Activated CD8-positive, alpha-beta T cell treated with anti-CD3 and anti-CD28 coated beads for 36 hours (primary cell): ENCODE measurements at regions not wholly inside any gene's neighbourhood (a gene's known extent, or its start where the extent isn't known, plus 50 kb on each side); places are given as distances from the start of the nearest gene placed in this dataset.

Experiments
- ATAC-seq: fragments of 200-7000 bp; cut with Tn5 transposase; one replicate; pipeline ENCODE4 v1.10.0; 2021; ENCODE audit warnings: mild to moderate bottlenecking, moderate library complexity
- CTCF ChIA-PET: fragments of 350-600 bp; sonication (Branson Sonifier 250); formaldehyde crosslinking; loops from one replicate; lab custom pipeline; 2021; ENCODE audit warnings: antibody characterized with exemption; lab: Charles Lee
- POLR2A ChIA-PET: fragments of 350-600 bp; sonication (Branson Sonifier 250); formaldehyde crosslinking; loops from one replicate; lab custom pipeline; 2021; ENCODE audit warnings: antibody characterized with exemption; lab: Charles Lee
- DNase-seq: peaks from one replicate; pipeline ENCODE4 v3.0.0-alpha.2; 2020
- H3K27ac Mint-ChIP-seq: one replicate; pipeline ENCODE4 v1.8.0; 2021; ENCODE audit warnings: mild to moderate bottlenecking, mixed read lengths
- H3K27me3 Mint-ChIP-seq: one replicate; pipeline ENCODE4 v1.8.0; 2021; ENCODE audit warnings: mixed read lengths
- H3K36me3 Mint-ChIP-seq: one replicate; pipeline ENCODE4 v1.8.0; 2021; ENCODE audit warnings: low read depth, mixed read lengths
- H3K4me1 Mint-ChIP-seq: one replicate; pipeline ENCODE4 v1.8.0; 2021; ENCODE audit warnings: low read depth, mixed read lengths
- H3K4me3 Mint-ChIP-seq: one replicate; pipeline ENCODE4 v1.8.0; 2021; ENCODE audit warnings: mild to moderate bottlenecking, moderate library complexity, mixed read lengths
- H3K9me3 Mint-ChIP-seq: one replicate; pipeline ENCODE4 v1.8.0; 2021; ENCODE audit warnings: mixed read lengths
- intact Hi-C: fragments of 100-400 bp; cut with micrococcal nuclease; formaldehyde crosslinking; loops from one replicate; pipeline ENCODE4 v1.10.0; 2022
- TF ChIP-seq, protein P1 (sequence below): fragments of 200-600 bp; IDR thresholded peaks from one replicate; pipeline ENCODE4 v1.8.0; 2022; ENCODE audit warnings: antibody characterized with exemption, mild to moderate bottlenecking

DNA sequence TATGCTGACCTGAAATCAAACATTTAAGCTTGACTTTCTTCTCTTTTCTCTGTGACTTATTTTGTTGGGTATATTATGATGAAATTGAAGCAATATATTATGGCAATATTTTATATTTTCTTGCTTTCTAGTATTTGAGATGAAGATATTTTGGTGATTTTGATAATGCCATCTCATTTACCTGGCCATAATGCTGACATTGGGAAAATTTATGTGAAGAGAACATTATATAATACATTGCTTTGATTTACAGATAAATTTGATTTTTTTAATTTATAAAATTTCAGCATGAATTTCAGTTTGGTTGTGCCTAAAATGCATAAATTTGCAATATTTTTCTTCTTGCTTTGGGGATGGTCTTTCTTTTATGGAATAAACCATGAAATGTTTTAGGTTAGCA lies 1413.7 kb upstream of the TMEFF2 start:
- CTCF ChIA-PET = no interaction called here
- POLR2A ChIA-PET = no interaction called here
- H3K4me3 Mint-ChIP-seq = no peak overlapping the region
- TF ChIP-seq, protein P1, sequence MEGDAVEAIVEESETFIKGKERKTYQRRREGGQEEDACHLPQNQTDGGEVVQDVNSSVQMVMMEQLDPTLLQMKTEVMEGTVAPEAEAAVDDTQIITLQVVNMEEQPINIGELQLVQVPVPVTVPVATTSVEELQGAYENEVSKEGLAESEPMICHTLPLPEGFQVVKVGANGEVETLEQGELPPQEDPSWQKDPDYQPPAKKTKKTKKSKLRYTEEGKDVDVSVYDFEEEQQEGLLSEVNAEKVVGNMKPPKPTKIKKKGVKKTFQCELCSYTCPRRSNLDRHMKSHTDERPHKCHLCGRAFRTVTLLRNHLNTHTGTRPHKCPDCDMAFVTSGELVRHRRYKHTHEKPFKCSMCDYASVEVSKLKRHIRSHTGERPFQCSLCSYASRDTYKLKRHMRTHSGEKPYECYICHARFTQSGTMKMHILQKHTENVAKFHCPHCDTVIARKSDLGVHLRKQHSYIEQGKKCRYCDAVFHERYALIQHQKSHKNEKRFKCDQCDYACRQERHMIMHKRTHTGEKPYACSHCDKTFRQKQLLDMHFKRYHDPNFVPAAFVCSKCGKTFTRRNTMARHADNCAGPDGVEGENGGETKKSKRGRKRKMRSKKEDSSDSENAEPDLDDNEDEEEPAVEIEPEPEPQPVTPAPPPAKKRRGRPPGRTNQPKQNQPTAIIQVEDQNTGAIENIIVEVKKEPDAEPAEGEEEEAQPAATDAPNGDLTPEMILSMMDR = no peak
- no peak overlapping the region for H3K27ac Mint-ChIP-seq
- DNase-seq (no peak), ATAC-seq (no peak)
- H3K36me3 Mint-ChIP-seq = no peaks in the 10 kb centered on the region
- H3K27me3 Mint-ChIP-seq = no peaks in the 10 kb centered on the region
- H3K4me1 Mint-ChIP-seq = no peaks in the 10 kb centered on the region
- intact Hi-C loops = no loop called here
- H3K9me3 Mint-ChIP-seq = peaks cover 2% of the 10 kb centered on the region

DNA sequence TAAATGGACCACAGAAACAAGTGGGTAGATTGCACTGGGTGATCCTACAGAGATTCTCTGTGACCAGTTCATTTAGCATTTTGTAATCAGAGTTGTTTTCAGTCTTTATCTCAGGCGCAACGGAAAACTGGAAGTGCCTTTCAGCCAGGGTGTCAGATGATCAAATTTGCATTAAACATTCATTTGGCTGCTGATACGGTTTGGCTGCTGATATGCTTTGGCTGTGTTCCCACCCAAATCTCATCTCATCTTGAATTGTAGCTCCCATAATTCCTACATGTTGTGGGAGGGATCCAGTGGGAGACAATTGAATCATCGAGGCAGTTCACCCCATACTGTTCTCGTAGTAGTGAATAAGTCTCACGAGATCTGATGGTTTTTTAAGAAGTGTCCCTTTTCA lies 1396.1 kb upstream of the TMEFF2 start:
- ChIA-PET POLR2A (no interaction called here), CTCF (no interaction called here)
- H3K4me3 Mint-ChIP-seq = no peak overlapping the region
- H3K4me1 Mint-ChIP-seq = no peaks in the 10 kb centered on the region
- H3K36me3 Mint-ChIP-seq = no peaks in the 10 kb centered on the region
- TF ChIP-seq, protein P1 = no peak
- intact Hi-C loops = no loop called here
- H3K27me3 Mint-ChIP-seq = no peaks in the 10 kb centered on the region
- ATAC-seq (no peak), DNase-seq (no peak)
- H3K9me3 Mint-ChIP-seq = no peaks in the 10 kb centered on the region
- H3K27ac Mint-ChIP-seq = no peak overlapping the region

DNA sequence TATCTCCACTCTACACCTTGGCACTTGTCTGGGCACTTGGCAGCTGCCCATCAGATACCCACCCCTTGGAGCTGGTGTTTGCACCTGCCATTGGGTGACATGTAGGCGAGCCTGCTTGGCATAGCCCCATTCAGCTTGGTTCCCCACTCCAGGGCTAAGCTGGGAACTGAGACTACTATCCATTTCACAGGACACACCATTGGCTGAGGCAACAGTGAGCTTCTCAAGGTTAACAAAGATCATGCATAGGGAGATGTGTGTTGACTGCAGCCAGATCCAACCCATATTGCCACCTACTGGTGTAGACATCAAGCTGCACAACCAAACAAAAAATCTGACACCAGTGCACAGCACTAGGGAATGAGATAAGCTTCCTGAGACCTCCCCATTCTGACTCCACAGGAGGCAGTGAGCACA lies 1389.8 kb upstream of the TMEFF2 start:
- peak; percentile 65 for ATAC-seq
- TF ChIP-seq, protein P1 = no peak
- intact Hi-C loops = no loop called here
- H3K9me3 Mint-ChIP-seq = peaks cover 2% of the 10 kb centered on the region
- no peaks in the 10 kb centered on the region for H3K36me3 Mint-ChIP-seq
- no peaks in the 10 kb centered on the region for H3K4me1 Mint-ChIP-seq
- no peak overlapping the region for H3K27ac Mint-ChIP-seq
- ChIA-PET POLR2A (no interaction called here), CTCF (interaction anchor here (0.6 to 1.2 kb wide), 2 partner anchors 8 to 10 kb away, joined by 3 read pairs; no protein-coding TSS in a partner anchor)
- DNase-seq = peak; percentile 7
- no peaks in the 10 kb centered on the region for H3K27me3 Mint-ChIP-seq
- no peak overlapping the region for H3K4me3 Mint-ChIP-seq

DNA sequence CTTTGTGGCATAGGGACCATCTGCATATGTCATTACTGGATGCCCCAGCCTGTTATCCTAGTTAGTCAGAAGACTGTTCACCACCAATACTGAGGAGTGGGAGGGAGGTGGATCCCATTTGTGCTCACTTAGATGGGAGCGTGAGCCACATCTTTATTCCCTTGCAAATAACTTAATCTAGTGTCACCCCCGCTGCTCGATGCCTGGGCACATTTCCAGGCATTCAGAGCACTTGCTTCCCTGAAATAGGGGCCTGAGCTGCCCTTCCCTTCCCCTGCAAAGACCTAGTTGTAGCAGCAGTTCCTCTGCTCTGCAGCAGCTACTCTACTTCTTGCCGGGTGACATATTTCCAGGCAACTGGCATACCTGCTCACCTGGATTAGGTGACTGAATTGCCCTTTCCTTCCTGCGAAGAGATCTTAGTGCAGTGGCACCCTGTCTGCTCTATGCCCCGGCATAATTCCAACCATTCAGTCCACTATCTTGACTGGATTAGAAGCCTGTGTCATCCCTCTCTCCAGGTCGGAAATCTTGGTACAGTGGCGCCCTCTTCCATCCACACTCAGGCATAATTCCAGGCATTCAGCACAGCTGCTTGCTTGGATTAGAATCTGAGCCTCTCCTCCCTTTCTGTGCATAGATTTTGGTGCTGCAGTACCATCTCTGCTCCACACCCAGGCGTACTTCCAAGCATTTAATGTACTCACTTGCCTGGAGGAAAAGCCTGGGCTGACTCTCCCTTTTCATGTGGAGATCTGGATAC lies 1389.1 kb upstream of the TMEFF2 start:
- H3K27ac Mint-ChIP-seq = no peak overlapping the region
- ATAC-seq (no peak), DNase-seq (no peak)
- no peaks in the 10 kb centered on the region for H3K4me1 Mint-ChIP-seq
- H3K36me3 Mint-ChIP-seq = no peaks in the 10 kb centered on the region
- POLR2A ChIA-PET = no interaction called here
- no peaks in the 10 kb centered on the region for H3K27me3 Mint-ChIP-seq
- H3K9me3 Mint-ChIP-seq = peaks cover 2% of the 10 kb centered on the region
- H3K4me3 Mint-ChIP-seq = no peak overlapping the region
- CTCF ChIA-PET = interaction anchor here (0.6 to 1.2 kb wide), 2 partner anchors 8 to 9 kb away, joined by 3 read pairs; no protein-coding TSS in a partner anchor
- intact Hi-C loops = no loop called here
- TF ChIP-seq, protein P1 = no peak

DNA sequence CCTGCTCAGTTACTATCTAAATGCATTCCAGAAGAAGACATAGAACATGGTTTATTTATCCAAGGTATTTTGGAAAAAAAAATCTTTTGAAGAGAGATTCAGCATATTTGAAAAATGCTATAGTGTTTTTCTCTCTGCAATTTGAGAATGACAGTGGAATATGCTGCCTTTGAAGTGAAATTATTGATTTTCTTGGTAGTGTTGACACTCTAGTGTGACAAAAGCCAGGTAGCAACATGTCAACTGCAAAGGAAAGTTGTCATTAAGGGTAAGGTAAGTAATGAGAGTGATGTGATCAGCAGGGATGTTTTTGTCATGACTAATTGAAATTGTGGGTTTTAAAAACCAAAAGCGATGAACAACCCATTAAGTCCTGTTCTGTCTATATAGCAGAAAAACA lies 1387.1 kb upstream of the TMEFF2 start:
- CTCF ChIA-PET = no interaction called here
- no peaks in the 10 kb centered on the region for H3K4me1 Mint-ChIP-seq
- intact Hi-C loops = no loop called here
- POLR2A ChIA-PET = no interaction called here
- no peak for ATAC-seq
- no peak overlapping the region for H3K4me3 Mint-ChIP-seq
- TF ChIP-seq, protein P1 = no peak
- no peak overlapping the region for H3K27ac Mint-ChIP-seq
- no peaks in the 10 kb centered on the region for H3K27me3 Mint-ChIP-seq
- H3K36me3 Mint-ChIP-seq = no peaks in the 10 kb centered on the region
- no peak for DNase-seq
- peaks cover 4% of the 10 kb centered on the region for H3K9me3 Mint-ChIP-seq
